Ishikawa (cell line): ENCODE measurements at regions not wholly inside any gene's neighbourhood (a gene's known extent, or its start where the extent isn't known, plus 50 kb on each side); places are given as distances from the start of the nearest gene placed in this dataset.

ENCODE experiments used
- MAX ChIP-seq: IDR thresholded peaks from 2 replicates; pipeline ENCODE4 v1.6.1; 2012
- TAF1 ChIP-seq: IDR thresholded peaks from 2 replicates; pipeline ENCODE4 v1.6.1; 2012; ENCODE audit warnings: low read depth, mild to moderate bottlenecking

- TF ChIP-seq MAX: no peak
- TF ChIP-seq TAF1: no peak
Measured at GRCh38 chr10:2955064-2955463, 112.3 kb upstream of the PFKP start.
